ENCODE measurements at regions not wholly inside any gene's neighbourhood (a gene's known extent, or its start where the extent isn't known, plus 50 kb on each side); places are given as distances from the start of the nearest gene placed in this dataset.
"Not testable (repeated sequence)": the region's sequence is repeated elsewhere in the genome, so short reads cannot be mapped to it uniquely, and the experiment has no call there.

- DNase-seq (ENCODE audit: low read depth, low spot score), result no peak
These were observed 991.2 kb downstream of the VRK1 start for GRCh38 chr14:97788364-97788763.

DNA sequence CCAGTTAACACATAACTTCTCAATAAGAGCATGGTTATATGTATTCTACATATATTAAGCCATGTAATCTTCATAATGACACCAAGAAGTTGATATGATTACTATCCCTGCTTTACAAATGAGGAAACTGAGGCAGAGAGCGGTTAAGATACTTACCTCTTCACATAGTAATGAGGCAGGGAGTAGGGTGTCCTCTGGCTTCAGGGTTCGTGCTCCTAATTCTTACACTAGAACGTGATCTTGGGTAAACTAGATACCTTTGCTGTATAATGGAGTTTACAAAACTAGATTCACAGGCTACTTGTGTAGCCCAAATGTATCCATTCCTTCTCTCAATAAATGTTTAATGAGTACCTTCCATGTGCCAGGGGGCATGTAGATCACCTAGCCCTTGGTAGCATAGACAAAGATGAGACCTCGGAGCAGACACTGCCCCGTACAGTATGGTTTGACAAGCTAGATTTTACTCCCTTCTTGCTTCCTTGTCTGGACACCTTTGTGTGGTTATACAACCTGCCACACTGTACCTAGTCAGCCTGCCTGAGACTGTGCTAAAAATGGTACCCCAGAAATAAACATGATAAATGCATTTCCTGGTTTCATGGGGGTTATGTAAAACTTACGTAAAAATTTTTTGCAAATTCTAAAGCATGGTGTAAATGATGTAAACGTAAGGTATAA lies 991.8 kb downstream of the VRK1 start:
- DNase-seq (ENCODE audit: low read depth, low spot score), result no peak

DNA sequence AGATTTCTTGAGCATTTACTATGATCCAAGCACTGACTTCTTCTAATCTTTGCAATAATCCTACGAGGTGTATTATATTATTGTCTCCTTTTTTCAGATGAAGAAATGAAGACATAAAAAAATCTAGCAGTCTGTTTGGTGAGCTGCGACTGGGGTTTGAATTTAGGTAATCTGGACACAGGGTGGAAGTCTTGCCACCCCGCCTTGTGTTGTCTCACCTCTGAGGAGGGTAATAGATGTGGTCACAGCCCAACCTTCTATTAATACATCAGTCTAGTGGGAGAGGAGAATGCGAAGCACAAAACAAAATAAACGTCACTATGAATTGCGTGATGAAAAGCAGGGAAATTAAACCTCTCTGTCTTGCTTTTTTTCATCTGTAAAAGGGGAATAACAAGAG lies 993.9 kb downstream of the VRK1 start:
- DNase-seq (ENCODE audit: low read depth, low spot score), result no peak

GRCh38 chr14:97791906-97792305 lies 994.7 kb downstream of the VRK1 start:
- DNase-seq (ENCODE audit: low read depth, low spot score), result no peak

DNA sequence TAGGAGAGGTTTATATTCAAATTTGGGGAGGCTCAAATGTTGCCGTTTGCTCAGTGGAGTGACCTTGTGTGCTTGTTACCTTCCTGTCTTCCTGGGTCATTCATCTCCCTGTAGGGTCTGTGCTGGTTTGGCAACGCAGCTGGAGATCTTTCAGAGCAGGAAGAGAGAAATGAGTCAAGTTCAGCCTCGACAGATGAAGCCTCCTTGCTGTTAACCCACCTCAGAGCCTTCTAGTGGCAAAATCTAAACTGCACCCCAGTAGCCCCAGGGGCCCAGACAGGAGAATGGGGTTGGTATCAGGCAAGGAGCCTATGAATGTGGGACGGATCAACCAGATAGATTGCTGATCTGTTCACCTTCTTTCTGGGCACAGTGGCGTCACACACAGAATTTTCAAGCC lies 999.3 kb downstream of the VRK1 start:
- no peak for DNase-seq (ENCODE audit: low read depth, low spot score)

DNA sequence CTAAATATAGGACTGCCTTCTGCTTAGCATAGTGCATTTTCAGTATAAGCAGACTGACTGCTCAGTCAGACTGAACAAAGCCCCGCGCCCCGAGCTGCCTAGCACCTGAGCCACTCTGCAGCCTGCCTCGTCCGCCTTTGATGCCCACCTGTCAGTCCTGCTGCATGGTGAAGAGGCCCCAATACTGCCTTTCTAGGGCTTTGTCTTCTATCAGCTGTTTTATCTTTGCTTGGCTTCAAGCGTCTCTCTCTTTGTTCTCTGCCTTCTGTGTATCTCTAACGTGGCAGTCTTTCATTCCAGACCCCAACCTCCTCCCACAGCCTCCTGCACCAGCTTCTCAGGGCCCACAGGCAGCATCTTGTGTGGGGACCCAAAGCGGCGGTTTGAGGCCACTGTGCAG lies 1001.0 kb downstream of the VRK1 start:
- no peak for DNase-seq (ENCODE audit: low read depth, low spot score)

DNA sequence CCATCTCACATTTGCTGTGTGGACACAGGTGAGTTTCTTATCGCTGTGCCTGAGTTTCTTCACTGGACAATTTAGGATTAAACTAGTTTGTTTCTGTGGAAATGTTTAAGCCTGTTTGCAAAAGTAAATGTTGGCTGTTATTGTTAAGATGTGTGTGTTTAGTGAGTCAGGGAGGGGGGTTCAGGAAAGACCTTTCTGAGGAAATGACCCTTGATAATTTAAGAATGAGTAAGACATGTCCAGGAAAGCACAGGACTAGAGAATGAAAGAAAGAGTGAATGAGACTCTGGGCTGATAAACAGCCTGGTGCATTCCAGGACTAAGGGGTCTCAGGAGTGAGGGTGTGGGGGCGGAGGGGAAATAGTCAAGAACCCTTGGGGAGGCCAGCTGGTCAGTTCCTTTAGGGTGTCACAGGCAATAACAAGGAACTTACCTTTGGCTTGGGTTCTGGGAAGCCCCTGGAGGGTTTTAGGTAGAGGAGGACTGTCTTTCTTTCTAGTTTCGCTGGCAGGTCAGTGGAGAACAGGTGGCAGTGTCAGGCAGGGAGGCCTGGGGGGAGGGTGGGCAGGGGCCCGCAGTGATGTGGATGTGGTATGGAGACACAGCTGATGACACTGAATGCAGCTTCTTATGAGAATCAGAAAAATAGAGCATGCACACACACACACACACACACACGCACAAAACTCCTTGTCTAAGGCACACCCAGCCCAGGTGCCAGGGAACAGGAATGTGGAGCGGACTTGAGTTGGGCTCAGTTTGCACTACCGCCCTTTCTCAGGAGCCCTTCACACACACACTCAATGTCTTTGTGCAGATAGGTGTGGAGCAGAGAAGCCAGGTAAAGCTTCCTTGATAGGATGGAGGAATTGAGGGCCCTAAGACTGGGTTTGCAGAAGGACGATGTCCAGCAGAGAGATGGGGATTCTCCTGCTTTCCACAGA lies 1005.5 kb downstream of the VRK1 start:
- no peak for DNase-seq (ENCODE audit: low read depth, low spot score)

- DNase-seq (ENCODE audit: low read depth, low spot score), result no peak
These were observed 1006.9 kb downstream of the VRK1 start for GRCh38 chr14:97804056-97804455.

GRCh38 chr14:97806891-97807290 lies 1009.7 kb downstream of the VRK1 start:
- no peak for DNase-seq (ENCODE audit: low read depth, low spot score)

- DNase-seq (ENCODE audit: low read depth, low spot score), result not testable (repeated sequence)
These were observed 1011.4 kb downstream of the VRK1 start for GRCh38 chr14:97808541-97808940.

- no peak for DNase-seq (ENCODE audit: low read depth, low spot score)
These were observed 1016.4 kb downstream of the VRK1 start for GRCh38 chr14:97813556-97813955.

GRCh38 chr14:97820781-97821180 lies 1023.6 kb downstream of the VRK1 start:
- no peak for DNase-seq (ENCODE audit: low read depth, low spot score)

DNA sequence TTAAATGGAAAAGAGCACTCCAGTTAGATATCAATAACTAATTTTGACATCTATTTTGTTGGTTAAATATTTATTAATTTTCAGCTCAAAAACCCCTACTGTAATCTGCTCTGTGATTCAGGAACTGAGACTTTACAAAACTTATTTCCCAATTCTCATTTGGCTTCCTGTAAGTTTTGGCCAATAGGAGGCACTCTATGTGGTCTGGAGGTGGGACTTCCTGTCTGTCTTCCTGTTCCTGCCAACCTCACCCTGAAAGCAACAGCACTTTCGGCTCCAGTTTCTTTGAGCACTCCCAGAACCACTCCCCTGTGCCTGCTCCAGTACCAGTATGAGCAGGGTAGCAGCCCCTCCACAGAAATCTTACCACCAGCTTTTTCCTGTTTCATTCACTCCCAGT lies 1027.0 kb downstream of the VRK1 start:
- DNase-seq (ENCODE audit: low read depth, low spot score), result no peak

GRCh38 chr14:97827746-97828145 lies 1030.6 kb downstream of the VRK1 start:
- no peak for DNase-seq (ENCODE audit: low read depth, low spot score)

DNA sequence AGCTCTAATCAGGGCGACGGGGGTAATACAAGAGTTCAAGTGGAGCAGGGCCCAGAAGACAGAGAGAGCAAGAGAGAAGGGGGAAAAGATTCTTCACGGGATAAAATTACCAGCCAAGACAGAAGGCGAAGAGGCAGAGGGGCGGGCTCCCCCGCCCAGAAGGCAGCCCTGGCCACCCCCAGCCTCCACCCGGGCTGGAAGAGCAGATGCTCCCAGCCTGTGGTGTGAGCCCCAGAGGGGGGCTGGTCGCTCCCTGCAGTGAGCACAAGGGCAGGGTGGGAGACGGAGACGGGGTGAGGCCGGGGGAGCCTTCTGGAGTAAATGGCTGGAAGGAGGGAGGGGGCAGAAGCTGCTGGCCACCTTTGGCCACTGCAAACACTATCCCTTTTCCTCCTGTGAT lies 1035.6 kb downstream of the VRK1 start:
- no peak for DNase-seq (ENCODE audit: low read depth, low spot score)

DNA sequence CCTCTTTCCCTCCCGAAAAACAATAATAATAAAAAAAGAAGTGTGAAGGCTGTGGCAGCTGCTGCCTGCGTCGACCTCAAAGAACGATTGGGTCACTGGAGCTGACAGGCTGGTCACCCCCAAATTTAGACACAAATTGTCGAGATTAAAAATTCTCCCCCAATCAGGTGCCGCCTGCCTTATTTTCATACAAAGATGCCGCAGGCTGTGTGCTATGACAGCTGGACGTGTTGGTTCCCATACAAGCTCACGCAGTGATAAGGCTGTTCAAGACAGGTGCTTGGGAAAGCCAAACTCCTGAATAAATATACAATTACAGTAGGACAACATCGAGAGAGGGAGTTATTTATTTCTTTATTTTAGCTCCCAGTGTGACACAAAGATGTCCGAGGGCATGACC lies 1041.8 kb downstream of the VRK1 start:
- no peak for DNase-seq (ENCODE audit: low read depth, low spot score)

- no peak for DNase-seq (ENCODE audit: low read depth, low spot score)
These were observed 1043.0 kb downstream of the VRK1 start for GRCh38 chr14:97840159-97840558.

- DNase-seq (ENCODE audit: low read depth, low spot score), result no peak
These were observed 1044.6 kb downstream of the VRK1 start for GRCh38 chr14:97841762-97842161.

DNA sequence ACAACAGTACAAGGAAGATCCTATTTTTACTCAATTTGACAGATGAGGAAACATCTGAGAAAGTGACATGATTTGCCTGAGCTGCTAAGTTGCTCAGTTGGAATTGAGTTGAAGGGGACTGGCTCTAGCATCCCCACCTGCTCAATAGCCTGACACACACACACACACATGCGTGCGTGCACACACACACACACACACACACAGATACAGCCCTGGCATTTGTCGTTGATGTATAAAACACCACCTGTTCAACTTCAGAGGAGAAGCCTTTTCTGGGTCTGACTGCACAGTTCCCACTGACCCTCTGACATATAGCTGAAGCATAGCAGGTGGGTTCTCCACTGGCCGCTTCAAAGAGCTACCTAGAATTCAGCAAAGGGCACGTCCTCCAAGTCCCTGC lies 1045.9 kb downstream of the VRK1 start:
- no peak for DNase-seq (ENCODE audit: low read depth, low spot score)

GRCh38 chr14:97844042-97844441 lies 1046.9 kb downstream of the VRK1 start:
- DNase-seq (ENCODE audit: low read depth, low spot score), result no peak

DNA sequence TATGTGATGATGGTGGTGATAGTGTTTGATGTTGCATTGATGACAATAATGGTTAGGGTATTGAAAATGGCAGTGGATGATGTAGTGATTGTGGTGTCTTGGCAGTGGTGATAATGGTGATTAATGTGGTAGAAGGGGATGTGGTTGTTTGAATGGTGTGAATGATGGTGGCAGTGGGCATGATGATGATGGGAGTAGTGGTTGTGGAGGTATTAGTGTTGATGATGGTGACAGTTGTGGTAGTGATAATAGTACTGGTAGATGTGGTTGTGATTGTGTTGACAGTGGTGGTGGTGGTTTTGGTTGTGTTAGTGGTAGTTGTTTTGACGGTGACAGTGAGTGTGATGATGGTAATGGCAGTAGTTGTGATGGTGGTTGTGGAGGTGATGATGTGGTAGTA lies 1049.0 kb downstream of the VRK1 start:
- DNase-seq (ENCODE audit: low read depth, low spot score), result no peak

DNA sequence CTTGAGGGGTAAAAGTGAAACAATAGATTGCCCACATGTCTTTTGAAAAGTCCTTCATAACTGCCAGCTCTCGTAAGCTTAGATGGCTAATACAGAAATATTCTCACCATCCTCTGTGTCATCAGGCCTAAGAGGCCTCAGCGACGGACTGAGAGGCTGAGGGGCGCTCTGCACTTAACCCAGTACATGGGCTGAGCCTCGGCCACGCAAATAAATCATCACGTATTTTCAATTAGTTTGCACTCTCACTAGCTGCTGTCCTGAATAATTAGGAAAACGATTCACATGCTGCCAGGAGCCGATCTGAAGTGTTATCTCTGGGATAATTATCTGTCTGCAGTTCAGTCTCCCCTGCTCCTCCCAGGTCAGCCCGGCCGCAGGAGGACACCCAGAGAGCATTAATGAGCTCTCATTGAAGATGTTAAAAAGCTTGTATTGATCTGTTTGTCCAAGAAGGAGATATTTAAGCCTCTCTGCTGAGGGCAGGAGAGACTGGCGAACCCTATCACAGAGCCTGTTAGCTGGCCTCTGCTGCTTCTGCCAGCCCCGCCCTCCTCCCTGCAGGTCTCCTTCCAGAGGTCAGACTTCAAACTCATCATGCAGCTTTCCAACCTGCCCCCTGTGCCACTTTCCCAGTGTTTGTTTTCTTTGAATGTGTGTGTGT lies 1051.3 kb downstream of the VRK1 start:
- no peak for DNase-seq (ENCODE audit: low read depth, low spot score)

GRCh38 chr14:97850466-97850865 lies 1053.3 kb downstream of the VRK1 start:
- no peak for DNase-seq (ENCODE audit: low read depth, low spot score)
